ENCODE measurements at regions not wholly inside any gene's neighbourhood (a gene's known extent, or its start where the extent isn't known, plus 50 kb on each side); places are given as distances from the start of the nearest gene placed in this dataset.

GRCh38 chr13:53499576-53500133, 471.0 kb downstream of the OLFM4 start:
- TF ChIP-seq POLR2AphosphoS5 (IDR thresholded peaks at IDR 0.05; ENCODE audit: low read depth, low read length): no peak
- TF ChIP-seq SIN3A (IDR thresholded peaks at IDR 0.05; ENCODE audit: borderline replicate concordance, insufficient read depth, low read depth, low read length): no peak
- no peak for TF ChIP-seq REST (IDR thresholded peaks at IDR 0.05; ENCODE audit: insufficient read depth in 1 of 2, low read depth in 2 of 2, low read length in 1 of 2)
- no peak for TF ChIP-seq CTCF (IDR thresholded peaks at IDR 0.05)
- no peak for TF ChIP-seq TCF7L2 (IDR thresholded peaks at IDR 0.05; ENCODE audit: low read depth, low read length)
- Histone ChIP-seq H3K27me3 (ENCODE audit: control insufficient read depth, insufficient read depth, low read length) (no peaks in the 10 kb centered on the region), H3K36me3 (ENCODE audit: control insufficient read depth, insufficient read depth, low read length) (no peaks in the 10 kb centered on the region), H3K27ac (ENCODE audit: low read length) (no peak overlapping the region), H3K4me1 (ENCODE audit: control insufficient read depth, insufficient read depth, low read length) (no peaks in the 10 kb centered on the region), H3K9me3 (ENCODE audit: control insufficient read depth, insufficient read depth, low read depth, low read length) (no peaks in the 10 kb centered on the region), H3K4me3 (ENCODE audit: low read depth in 2 of 2, low read length in 2 of 2) (no peak overlapping the region)
- in situ Hi-C loops (cut with HindIII; ENCODE audit: low pct_unique_long_range_greater_than_20kb, low sequenced_read_pairs) (no loop called here), intact Hi-C loops (cut with micrococcal nuclease; ENCODE audit: unreplicated experiment) (no loop called here)
- CTCF ChIA-PET: no interaction called here
- ATAC-seq: no peak
- DNase-seq (ENCODE audit: low read depth, low spot score): no peak
- no TSS peak for BruUV-seq (replicated peaks)
- POLR2A ChIA-PET: no interaction called here

GRCh38 chr13:53501387-53501786, 472.8 kb downstream of the OLFM4 start:
- no peak for ATAC-seq
- no peak for DNase-seq (ENCODE audit: low read depth, low spot score)
- BruUV-seq (replicated peaks): no TSS peak
- Histone ChIP-seq H3K9me3 (ENCODE audit: control insufficient read depth, insufficient read depth, low read depth, low read length) (no peaks in the 10 kb centered on the region), H3K4me3 (ENCODE audit: low read depth in 2 of 2, low read length in 2 of 2) (no peak overlapping the region), H3K4me1 (ENCODE audit: control insufficient read depth, insufficient read depth, low read length) (no peaks in the 10 kb centered on the region), H3K36me3 (ENCODE audit: control insufficient read depth, insufficient read depth, low read length) (no peaks in the 10 kb centered on the region), H3K27ac (ENCODE audit: low read length) (no peak overlapping the region), H3K27me3 (ENCODE audit: control insufficient read depth, insufficient read depth, low read length) (no peaks in the 10 kb centered on the region)
- POLR2A ChIA-PET: no interaction called here
- in situ Hi-C loops (cut with HindIII; ENCODE audit: low pct_unique_long_range_greater_than_20kb, low sequenced_read_pairs) (no loop called here), intact Hi-C loops (cut with micrococcal nuclease; ENCODE audit: unreplicated experiment) (no loop called here)
- TF ChIP-seq POLR2AphosphoS5 (IDR thresholded peaks at IDR 0.05; ENCODE audit: low read depth, low read length): no peak
- no peak for TF ChIP-seq REST (IDR thresholded peaks at IDR 0.05; ENCODE audit: insufficient read depth in 1 of 2, low read depth in 2 of 2, low read length in 1 of 2)
- no peak for TF ChIP-seq CTCF (IDR thresholded peaks at IDR 0.05)
- no peak for TF ChIP-seq SIN3A (IDR thresholded peaks at IDR 0.05; ENCODE audit: borderline replicate concordance, insufficient read depth, low read depth, low read length)
- no peak for TF ChIP-seq TCF7L2 (IDR thresholded peaks at IDR 0.05; ENCODE audit: low read depth, low read length)
- CTCF ChIA-PET: no interaction called here

All from Panc1 (cell line).